ENCODE measurements at regions not wholly inside any gene's neighbourhood (a gene's known extent, or its start where the extent isn't known, plus 50 kb on each side); places are given as distances from the start of the nearest gene placed in this dataset.

DNA sequence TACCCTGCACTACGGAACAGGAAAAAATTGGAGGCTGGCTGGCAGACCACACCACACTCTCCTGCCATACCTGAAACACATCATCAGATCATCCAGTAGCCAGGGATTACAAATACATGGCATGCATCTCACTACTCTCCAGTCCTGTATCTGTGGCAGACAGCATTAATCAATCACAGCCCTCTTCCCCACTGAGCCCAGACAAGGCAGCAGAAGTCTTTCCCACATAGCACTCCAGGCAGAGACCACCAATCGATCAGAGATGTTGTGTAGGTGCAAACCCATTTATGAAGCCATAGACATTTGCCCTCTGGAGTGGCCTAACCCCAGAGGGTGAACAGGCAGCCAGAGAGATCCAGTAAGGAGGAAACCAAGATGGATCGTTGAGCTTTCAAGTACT lies 410.9 kb upstream of the PROK2 start:
- FAIRE-seq: no peak

DNA sequence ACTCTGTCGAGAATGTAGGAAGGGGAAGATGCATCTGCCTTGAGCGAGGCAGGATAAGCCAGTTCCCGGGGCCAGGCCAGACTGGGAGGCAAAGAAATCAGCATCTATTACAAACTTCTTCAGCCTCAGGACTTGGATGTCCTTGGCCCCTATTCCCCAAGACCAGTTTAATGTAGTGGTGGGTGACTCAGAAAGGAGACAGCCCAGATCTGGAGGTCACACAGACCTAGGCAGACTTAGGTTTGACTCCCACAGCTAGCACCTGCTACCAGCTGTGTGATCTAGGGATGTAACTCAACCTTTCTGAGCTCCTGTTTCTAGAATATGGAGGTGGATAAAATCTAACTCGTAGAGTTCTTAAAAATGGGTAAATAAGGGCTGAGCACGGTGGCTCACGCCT lies 409.5 kb upstream of the PROK2 start:
- FAIRE-seq (no peak), DNase-seq (ENCODE audit: insufficient read length, low spot score) (no peak)

More for the DNA sequence above, 410.9 kb upstream of the PROK2 start:
- no peak for DNase-seq (ENCODE audit: insufficient read length, low spot score)

DNA sequence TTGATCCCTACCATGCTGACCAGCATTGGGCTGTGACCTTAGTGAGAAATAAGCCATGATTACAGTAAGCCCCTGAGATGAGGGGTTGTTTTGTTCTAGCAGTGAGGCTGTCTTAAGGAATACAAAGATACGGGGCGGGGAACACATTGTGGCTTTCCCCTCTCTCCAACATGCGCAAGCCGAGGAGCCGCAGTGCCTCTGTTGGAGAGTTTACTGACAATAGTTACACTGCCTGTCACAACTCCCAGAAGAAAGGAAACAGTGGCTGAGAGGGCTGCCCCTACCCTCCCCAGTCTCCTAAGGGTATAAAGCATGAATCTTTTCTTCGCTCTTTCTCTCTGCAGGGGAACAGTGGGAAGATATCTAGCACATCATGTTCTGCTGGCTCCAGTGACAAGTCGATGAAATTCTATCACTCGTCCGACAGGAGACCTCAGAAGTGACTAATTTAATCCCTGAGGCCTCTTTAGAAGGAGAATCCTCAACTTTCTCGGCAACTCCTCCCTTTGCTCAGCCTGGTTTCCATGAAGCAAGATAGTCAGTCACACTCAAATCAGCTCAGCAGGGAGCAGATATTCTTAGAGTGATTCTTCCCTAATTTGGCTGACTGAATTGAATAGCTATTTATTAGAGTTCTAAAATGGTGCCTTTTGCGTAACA lies 409.0 kb upstream of the PROK2 start:
- DNase-seq (ENCODE audit: insufficient read length, low spot score) (no peak), FAIRE-seq (no peak)

DNA sequence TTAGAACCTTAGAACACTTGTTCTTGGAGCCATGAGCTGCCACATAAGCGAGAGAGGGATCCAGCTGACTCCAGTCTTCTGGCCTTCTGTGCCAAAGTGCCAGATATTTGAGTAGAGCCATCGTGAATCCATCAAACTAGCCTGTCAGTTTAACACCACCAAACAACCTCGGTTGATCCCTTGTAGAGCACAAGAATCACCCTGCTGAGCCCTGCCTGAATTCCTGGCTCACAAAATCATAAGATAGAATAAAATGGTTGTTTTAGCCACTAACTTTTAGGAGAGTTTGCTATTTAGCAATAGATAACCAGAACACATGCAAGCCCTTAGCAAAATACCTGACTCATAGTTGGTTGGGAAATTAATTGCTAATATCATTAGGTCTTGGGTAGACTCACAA lies 407.6 kb upstream of the PROK2 start:
- no peak for FAIRE-seq
- DNase-seq (ENCODE audit: insufficient read length, low spot score): no peak

DNA sequence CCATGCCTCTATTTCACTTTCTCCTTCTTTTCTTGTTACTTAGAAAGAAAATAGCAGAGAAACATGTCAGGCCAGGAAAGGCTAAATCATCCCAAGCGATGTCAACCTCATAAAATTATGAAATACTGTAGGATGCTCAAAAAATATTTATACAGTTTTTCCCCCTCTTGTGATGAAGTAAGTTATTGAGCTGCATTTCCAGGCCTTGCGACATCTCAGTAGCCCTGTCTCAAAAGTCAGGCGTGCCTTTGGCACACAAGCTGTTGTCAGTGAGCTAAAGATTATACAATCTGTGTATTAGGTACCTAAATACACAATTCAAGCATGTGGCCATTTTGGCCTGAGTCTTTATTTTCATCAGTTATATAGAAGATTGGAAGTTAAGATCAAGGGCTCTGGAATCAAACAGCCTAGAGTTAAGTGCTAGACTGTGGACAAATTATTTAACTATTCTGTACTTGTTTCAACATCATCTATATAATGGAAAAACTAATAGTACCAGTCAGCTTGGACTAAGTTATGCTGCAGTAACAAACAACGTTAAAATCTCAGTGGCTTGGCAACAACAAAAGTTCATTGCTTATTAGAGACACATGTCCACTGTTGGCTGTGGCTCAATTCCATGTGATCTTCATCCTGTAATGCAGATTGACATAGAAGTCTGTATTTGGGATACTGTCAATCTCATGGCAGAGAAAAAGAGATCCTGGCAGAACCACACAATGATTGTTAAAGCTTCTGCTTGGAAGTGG lies 406.4 kb upstream of the PROK2 start:
- FAIRE-seq (no peak), DNase-seq (ENCODE audit: insufficient read length, low spot score) (no peak)

DNA sequence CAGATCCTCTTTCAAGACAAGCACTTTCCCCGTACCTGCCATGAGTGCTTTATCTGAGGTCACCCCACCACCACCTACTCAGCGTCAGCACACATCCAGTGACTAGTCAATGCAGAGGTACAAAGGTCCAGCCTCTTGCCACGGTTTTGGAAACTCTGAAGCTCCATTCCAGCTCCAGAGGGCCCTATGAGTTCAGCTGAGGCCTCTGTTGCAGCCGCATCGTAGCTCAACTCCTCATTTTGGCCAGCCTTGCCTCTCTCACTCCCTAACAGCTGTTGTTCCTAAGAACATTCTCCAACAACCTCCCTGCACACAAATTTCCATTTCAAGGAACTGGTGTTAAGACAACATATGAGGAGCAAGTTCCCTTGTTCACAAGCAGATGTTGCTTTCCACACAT lies 405.1 kb upstream of the PROK2 start:
- DNase-seq (ENCODE audit: insufficient read length, low spot score) (no peak), FAIRE-seq (no peak)

DNA sequence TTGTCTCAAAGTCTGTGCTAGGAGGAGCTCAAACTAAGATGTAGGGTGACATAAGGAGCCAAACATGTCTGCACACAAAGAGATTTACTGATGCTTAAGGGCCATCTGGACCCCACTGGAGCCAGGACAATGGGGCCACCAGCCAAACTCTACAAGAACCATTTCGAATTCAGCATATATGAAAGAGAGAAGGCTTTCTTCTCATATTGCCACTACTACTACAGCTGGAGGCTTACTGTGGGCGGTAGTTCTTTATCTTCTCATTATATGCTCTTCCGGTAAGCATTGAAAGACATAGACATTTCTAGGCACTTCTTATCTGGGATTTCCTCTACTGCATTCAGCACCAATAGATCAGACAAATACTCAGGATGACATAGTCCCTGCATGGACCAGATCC lies 404.4 kb upstream of the PROK2 start:
- DNase-seq (ENCODE audit: insufficient read length, low spot score) (no peak), FAIRE-seq (no peak)

DNA sequence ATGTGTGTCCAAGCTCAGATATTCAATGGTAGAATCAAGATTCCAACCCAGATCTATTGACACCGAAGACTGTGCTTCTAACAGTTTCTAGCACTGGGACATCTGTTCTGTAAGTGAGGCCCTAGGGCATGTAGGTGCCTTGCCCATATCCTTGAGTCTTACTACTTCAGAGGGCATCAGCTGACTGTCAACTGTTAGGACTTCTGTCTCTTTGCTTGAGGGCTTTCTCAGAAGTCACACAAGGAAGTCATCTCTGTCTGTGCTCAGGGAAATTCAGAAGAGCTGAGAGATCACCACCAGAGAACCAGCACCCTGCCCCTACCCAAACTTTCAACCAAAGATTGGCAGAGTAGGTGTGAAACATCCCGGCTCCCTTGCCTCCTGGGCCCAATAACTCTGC lies 403.6 kb upstream of the PROK2 start:
- FAIRE-seq: no peak
- DNase-seq (ENCODE audit: insufficient read length, low spot score): no peak

DNA sequence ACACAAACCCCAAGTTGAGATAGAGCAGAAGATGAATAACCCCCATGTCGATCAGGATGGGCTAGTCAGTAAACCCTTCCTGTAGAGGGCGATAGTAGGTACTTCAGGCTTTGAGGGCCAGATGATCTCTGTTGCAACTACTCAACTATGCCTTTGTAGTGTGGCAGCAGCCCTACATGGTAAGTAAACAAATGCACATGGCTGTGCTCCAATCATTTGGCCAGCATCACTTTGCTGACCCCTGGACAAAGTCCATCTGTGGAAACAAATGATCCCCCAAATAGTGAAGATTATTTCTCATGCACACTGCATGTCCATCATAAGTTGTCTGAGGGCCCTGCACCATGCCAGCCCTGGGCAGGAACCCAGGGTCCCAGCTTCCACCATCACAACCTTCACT lies 402.2 kb upstream of the PROK2 start:
- FAIRE-seq: peak; percentile 23
- DNase-seq (ENCODE audit: insufficient read length, low spot score): no peak

DNA sequence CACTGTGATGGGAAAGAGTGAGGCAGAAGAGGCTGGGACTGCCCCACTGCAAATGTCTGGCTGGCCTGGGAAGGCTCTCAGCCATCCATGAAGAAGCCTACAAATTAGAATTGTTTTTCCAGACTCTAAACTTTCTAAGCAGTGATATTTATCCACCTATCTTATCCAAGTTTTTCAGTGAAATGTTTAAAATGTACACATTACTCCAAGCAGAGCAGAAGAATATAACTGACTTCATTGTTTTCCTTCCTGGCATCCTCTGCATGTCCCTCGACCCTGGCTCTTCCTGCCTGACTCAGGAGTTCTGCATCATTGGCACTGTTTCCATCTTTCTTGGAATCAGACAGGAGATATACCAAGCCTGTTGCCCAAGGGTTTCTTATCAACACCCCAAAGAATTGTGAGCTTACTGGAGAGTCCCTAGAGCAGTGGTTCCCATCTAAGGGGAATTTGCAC lies 401.5 kb upstream of the PROK2 start:
- DNase-seq (ENCODE audit: insufficient read length, low spot score) (no peak), FAIRE-seq (no peak)

DNA sequence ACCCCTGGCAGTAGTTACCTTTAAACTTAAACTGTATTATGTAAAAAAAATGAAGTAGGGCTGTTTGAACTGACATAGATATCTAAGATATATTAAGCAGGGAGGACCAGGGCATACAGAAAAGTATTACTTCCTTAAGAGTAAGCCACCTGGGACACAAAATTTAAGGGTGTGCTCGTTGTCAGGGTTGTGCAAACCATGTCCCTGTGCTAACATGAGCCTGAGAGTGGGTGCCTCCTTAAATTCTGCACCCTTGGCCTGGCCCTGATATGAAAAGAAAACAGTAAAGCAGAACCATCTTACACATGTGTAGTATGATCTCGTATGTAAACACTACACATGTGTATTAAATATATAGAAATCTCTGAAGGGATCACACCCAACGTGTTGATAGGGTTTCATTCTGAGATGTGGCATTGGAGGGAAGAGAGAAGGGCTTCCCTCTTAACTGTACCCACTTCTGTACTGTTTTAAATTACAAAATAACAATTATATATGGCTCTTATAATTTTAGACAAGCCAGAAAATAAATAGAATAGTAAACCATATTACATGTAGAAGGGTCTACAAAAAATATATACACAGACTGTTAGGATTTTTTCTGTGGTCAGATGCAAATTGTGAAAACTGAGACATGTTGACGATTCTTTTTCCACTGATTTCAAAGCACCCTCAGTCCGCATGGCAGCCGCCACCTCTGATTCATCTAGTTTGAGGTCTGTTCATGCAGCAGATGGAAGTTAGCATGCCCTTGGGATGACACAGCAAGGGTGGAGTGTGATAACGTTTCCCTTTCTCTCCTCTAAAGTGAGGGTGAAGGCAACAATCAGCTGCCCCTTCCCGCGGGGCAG lies 400.8 kb upstream of the PROK2 start:
- peak; percentile 4 for FAIRE-seq

DNA sequence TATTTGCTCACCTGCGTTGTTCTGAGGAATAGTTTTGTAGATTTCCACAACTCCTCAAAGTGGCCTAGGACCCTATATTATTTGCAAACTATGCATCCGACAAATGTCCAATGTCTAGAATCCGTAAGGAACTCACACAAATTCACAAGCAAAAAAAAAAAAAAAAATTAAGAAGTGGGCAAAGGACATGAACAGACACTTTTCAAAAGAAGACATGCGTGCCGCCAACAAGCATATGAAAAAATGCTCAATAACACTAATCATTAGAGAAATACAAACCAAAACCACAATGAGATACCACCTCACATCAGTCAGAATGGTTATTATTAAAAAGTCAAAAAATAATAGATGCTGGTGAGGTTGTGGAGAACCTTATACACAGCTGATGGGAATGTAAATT lies 398.5 kb upstream of the PROK2 start:
- DNase-seq (ENCODE audit: insufficient read length, low spot score): no peak
- no peak for FAIRE-seq

More for the DNA sequence above, 400.8 kb upstream of the PROK2 start:
- DNase-seq (ENCODE audit: insufficient read length, low spot score): peak; percentile 35

DNA sequence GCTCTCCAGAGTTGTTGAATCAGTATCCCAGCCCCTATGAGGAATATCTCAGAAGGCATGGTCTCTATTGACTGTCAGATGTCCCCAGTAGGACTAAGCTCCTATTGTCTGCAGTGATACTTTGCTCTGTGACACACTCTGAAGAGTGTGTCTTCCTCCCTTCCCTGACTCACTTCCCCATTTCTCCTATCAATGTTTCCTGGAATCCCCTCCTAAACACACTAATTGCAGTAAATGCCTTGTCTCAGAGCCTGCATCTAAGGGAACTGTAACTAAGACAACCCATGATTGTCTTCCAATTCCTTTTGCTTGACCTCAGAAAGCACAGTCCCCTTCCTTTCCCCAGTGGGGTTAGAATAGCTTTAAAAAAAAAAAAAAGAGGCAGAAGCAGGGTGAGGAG lies 397.3 kb upstream of the PROK2 start:
- no peak for FAIRE-seq
- DNase-seq (ENCODE audit: insufficient read length, low spot score): no peak

DNA sequence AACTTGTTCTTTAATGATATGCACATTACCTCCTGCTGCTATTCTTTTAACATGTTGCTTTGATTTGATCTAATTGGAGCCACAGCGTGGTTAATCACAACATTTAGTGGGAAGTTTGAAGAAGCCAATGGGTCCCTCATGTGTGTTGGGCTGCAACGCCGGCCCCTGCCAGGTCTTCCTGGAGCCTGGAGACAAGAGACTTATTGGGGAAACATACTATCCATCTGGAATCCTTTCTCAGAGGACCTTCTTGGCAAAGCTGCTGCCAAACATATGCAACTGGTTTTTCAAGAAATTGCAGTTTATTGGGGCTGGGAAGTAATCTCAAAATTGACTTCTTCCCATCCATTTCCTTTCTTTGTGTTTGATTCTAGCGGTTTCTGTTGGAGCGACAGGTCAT lies 396.3 kb upstream of the PROK2 start:
- DNase-seq (ENCODE audit: insufficient read length, low spot score): no peak

DNA sequence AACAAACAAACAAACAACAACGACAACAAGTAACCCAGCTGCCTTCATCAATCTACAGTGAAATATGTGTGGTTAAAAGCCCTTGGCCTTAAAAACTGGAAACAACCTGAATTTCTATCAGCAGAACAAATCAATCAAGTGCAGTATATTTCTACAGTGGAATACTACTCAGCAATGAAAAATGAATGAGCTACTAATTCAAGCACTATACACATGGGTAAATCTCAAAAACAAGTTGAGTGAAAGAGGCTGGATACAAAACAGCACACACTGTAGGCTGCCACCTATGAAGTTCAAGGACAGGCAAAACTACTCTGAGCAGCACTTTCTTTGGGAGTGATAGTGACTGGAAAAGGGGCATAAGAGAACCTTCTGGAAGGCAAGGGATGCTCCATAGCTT lies 395.5 kb upstream of the PROK2 start:
- DNase-seq (ENCODE audit: insufficient read length, low spot score) (no peak), FAIRE-seq (no peak)

More for the DNA sequence above, 396.3 kb upstream of the PROK2 start:
- FAIRE-seq: no peak

DNA sequence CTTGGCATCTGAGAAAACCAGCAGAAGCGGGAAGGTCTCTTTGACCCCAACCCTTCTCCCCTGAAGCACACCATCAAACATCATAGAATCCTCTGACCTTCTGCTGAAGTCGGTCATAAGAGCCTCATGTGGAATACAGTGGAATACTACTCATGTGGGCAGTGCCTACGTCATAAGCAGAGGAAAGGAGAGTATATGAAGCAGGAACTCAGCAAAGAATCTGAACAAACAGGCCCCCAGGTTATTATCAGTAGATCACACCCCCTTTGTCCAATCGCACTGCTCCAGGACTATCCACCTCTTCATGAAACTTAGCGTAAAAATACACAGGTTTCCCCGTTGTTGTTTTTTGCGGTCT lies 394.1 kb upstream of the PROK2 start:
- no peak for DNase-seq (ENCODE audit: insufficient read length, low spot score)
- no peak for FAIRE-seq

DNA sequence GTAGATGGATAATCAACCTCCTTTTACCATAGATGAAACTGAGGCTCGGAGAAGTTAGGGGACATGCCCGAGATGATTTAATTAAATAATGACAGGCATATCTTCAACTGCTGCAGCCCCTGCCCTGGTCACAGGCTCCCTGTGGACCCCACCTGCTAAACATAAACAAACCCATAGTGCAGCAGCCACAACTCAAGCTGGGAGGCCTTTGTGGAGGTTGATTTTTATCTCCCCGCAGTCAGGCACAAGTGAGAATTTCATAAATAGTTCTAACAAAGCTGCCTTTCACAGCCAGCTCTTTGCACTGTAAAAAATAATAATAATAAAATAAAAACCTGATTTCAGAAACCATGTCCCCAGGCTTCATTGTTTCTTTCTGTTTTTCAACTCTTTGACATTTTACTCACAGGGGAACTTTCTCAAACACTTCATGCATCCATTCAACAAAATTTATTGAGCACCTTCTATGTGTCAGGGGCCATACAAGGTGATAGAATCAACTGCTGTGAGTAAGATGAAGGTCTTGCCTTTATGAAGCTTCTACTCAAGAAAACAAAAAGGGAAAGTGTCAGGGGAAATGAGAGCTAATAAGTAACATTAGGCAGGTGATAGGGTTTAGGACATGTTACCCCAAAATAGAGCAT lies 393.6 kb upstream of the PROK2 start:
- no peak for DNase-seq (ENCODE audit: insufficient read length, low spot score)
- no peak for FAIRE-seq

DNA sequence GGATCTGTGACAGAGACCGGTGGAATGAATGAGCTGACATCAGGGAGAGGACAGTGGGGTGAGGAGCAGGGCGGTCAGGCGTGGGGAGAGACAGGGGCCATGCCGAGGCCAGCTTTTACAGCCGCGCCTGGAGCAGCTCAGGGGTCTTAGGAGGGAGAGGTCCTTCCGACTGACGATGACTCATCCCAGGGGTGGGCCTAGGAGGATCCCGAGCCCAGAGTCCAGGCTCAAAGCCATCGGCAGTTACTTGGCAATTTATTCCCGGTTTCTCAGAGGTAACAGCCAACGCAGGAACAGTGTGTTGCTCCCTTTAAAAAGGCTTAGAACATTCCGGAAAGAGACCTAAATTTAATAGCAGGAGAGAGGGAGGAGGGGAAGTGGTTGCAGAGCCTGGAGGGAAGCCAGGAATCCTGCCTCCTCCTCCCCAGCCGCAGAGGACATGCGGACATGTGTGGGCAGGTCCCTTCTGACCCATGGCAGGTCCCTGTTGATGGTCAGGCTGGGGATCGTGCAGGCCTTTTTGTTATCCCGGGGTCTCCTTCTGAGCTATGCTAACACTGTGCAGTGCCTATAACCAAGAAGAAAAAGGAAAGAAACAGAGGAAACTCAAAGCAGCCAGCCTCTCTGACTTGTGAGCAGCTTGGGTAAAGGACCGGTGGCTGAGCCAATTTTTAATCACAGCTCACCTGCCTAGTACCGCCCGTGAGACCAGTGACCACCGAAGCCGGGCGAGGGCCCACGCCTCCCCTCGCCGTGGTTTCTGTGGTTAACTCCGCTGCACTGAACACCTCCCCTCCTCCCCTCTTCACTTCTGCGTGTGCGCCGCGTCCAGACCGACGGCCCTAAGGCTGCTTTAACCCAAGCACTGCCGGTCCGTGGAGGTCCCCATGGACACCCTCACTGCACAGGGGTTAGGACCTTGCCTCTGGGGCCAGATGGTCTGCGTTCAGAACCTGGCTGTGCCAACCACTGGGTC lies 392.4 kb upstream of the PROK2 start:
- FAIRE-seq: no peak
- no peak for DNase-seq (ENCODE audit: insufficient read length, low spot score)

DNA sequence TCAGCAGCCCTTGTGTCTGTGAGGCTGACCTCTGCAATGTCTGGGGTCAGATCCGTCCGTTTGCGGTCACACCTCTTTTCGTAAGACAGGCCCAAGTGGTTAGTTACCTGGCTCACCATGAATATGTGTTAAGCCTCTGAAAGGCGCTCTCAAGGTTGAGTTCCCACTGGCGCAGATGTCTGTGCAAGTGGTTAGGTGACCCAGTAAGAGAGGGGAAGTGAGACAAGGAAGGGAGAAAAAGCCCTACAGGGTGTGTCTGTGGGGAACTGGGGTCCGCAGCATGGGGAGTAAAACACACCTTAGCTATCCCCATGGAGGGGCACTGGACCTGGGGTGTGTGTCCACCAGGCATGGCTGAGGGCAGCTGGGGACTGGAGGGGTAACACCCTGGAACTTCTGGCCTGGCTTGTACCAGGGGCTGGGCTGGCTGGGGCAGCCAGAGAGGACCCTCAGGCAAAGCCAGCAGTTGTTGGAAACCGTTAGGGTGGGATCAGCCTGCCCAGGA lies 391.6 kb upstream of the PROK2 start:
- FAIRE-seq (no peak), DNase-seq (ENCODE audit: insufficient read length, low spot score) (no peak)

Data from HTR-8/SVneo (cell line).